Liver (tissue), 7 donors: ENCODE measurements at regions not wholly inside any gene's neighbourhood (a gene's known extent, or its start where the extent isn't known, plus 50 kb on each side); places are given as distances from the start of the nearest gene placed in this dataset.

ENCODE experiments used
- DNase-seq: peaks from one replicate; pipeline ENCODE4 v3.0.0-alpha.2; 2017; ENCODE audit warnings: low spot score
- H3K27ac ChIP-seq, 2 donors: one replicate each; pipeline ENCODE4 v1.7.0; 2013; ENCODE audit warnings: inconsistent platforms in 2 of 2, low read length in 2 of 2, control low read depth in 1 of 2, low read depth in 1 of 2, mild to moderate bottlenecking in 1 of 2
- H3K27me3 ChIP-seq, 4 donors: one replicate each; pipeline versions ENCODE4 v1.6.1 to v1.7.0; 2013; ENCODE audit warnings: low read length in 3 of 4, inconsistent platforms in 1 of 4, mild to moderate bottlenecking in 1 of 4, moderate library complexity in 1 of 4; ENCODE audit not compliant: control insufficient read depth in 4 of 4, insufficient read depth in 4 of 4
- H3K36me3 ChIP-seq, 4 donors: one replicate each; pipeline versions ENCODE4 v1.6.1 to v1.7.0; 2013; ENCODE audit warnings: low read length in 3 of 4, mild to moderate bottlenecking in 3 of 4, low read depth in 1 of 4, moderate library complexity in 1 of 4; ENCODE audit not compliant: control insufficient read depth in 4 of 4, insufficient read depth in 3 of 4
- H3K4me1 ChIP-seq, 4 donors: one replicate each; pipeline versions ENCODE4 v1.6.1 to v1.7.0; 2013; ENCODE audit warnings: low read length in 3 of 4, mild to moderate bottlenecking in 3 of 4, moderate library complexity in 1 of 4; ENCODE audit not compliant: control insufficient read depth in 4 of 4, insufficient read depth in 4 of 4
- H3K4me3 ChIP-seq, 3 donors: one replicate each; pipeline versions ENCODE4 v1.6.1 to v1.7.0; 2013; ENCODE audit warnings: low read length in 3 of 3, control low read depth in 1 of 3, low read depth in 1 of 3, mild to moderate bottlenecking in 1 of 3
- H3K9ac ChIP-seq, 2 donors: one replicate each; pipeline ENCODE4 v1.7.0; 2013; ENCODE audit warnings: low read length in 2 of 2, mild to moderate bottlenecking in 2 of 2, moderate library complexity in 2 of 2, control low read depth in 1 of 2, low read depth in 1 of 2
- H3K9me3 ChIP-seq, 4 donors: one replicate each; pipeline versions ENCODE4 v1.6.1 to v1.7.0; 2013; ENCODE audit warnings: low read length in 3 of 4; ENCODE audit not compliant: control insufficient read depth in 4 of 4
- ATF3 ChIP-seq: IDR thresholded peaks from 2 replicates; pipeline ENCODE4 v1.6.1; 2016; ENCODE audit warnings: antibody characterized with exemption
- FOXA1 ChIP-seq: IDR thresholded peaks from 2 replicates; pipeline ENCODE4 v1.6.1; 2016; ENCODE audit warnings: antibody characterized with exemption
- FOXA2 ChIP-seq: IDR thresholded peaks from 2 replicates; pipeline ENCODE4 v1.6.1; 2016; ENCODE audit warnings: antibody characterized with exemption
- HNF4G ChIP-seq: IDR thresholded peaks from 2 replicates; pipeline ENCODE4 v1.6.1; 2016; ENCODE audit warnings: antibody characterized with exemption
- JUND ChIP-seq, 2 donors: IDR thresholded peaks; 2 replicates each; pipeline ENCODE4 v1.6.1; 2016; ENCODE audit warnings: antibody characterized with exemption in 2 of 2
- MAX ChIP-seq: IDR thresholded peaks from 2 replicates; pipeline ENCODE4 v1.6.1; 2016; ENCODE audit warnings: antibody characterized with exemption
- NR2F2 ChIP-seq: IDR thresholded peaks from 2 replicates; pipeline ENCODE4 v1.6.1; 2016; ENCODE audit warnings: antibody characterized with exemption
- RAD21 ChIP-seq, 2 donors: IDR thresholded peaks; 2 replicates each; pipeline ENCODE4 v1.6.1; 2016; ENCODE audit warnings: antibody characterized with exemption in 2 of 2, mild to moderate bottlenecking in 2 of 2
- RXRA ChIP-seq, 2 donors: IDR thresholded peaks; 2 replicates each; pipeline ENCODE4 v1.6.1; 2017 to 2018; ENCODE audit warnings: antibody characterized with exemption in 2 of 2, mild to moderate bottlenecking in 1 of 2
- YY1 ChIP-seq: IDR thresholded peaks from 2 replicates; pipeline ENCODE4 v1.6.1; 2016; ENCODE audit warnings: antibody characterized with exemption, mild to moderate bottlenecking
- ZBTB33 ChIP-seq: IDR thresholded peaks from 2 replicates; pipeline ENCODE4 v1.6.1; 2016; ENCODE audit warnings: antibody characterized with exemption
- WGBS: extraction: QIAGEN DNeasy Blood & Tissue Kit; methylation state at CpG from one replicate; pipeline ENCODE4 v1.1.7; 2013; 5-methylcytosine and 5-hydroxymethylcytosine counted together
- TF ChIP-seq, protein P1 (sequence below): IDR thresholded peaks from 2 replicates; pipeline ENCODE4 v1.6.1; 2016; ENCODE audit warnings: antibody characterized with exemption, mild to moderate bottlenecking
- donor health status: healthy.
- donor health status: healthy.
- donor health status: healthy.
- donor health status: healthy.

DNA sequence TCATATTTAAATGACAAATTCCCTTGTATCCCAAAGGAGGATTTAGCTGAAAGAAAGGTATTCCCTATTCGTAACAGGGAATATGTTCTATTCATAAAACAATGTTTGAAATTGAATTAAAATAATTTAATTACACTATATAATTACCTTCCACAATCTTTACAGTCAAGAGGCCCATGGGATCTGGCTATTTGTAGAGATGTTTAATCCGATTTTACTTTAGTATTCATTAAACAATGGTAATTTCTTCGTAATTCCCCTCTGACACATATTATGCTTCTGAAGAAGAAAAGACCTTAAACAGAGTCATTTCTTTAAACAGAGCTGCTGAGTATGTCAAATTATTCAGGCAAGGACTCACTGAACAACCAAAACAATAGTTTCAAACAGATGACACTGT lies 98.8 kb downstream of the MAGEC1 start:
- H3K9me3 ChIP-seq: no peaks in the 10 kb centered on the region
- WGBS: 72% methylated on average over 3 of the region's 3 CpGs

GRCh38 chrX:142001934-142002333 lies 98.2 kb downstream of the MAGEC1 start:
- no peaks in the 10 kb centered on the region for H3K27me3 ChIP-seq
- no peaks in the 10 kb centered on the region for H3K36me3 ChIP-seq
- H3K9me3 ChIP-seq: no peaks in the 10 kb centered on the region
- H3K9ac ChIP-seq: no peak overlapping the region
- H3K4me3 ChIP-seq: no peak overlapping the region
- WGBS: 50% methylated on average over 1 of the region's 1 CpG
- H3K27ac ChIP-seq: no peak overlapping the region
- no peaks in the 10 kb centered on the region for H3K4me1 ChIP-seq
- DNase-seq: no peak
- TF ChIP-seq NR2F2 (no peak), FOXA1 (no peak), JUND (IDR thresholded peaks at IDR 0.05) (no peak), ATF3 (no peak), RXRA (IDR thresholded peaks at IDR 0.05) (no peak), RAD21 (IDR thresholded peaks at IDR 0.05) (no peak), MAX (no peak), HNF4G (no peak), YY1 (no peak)
- TF ChIP-seq, protein P1, sequence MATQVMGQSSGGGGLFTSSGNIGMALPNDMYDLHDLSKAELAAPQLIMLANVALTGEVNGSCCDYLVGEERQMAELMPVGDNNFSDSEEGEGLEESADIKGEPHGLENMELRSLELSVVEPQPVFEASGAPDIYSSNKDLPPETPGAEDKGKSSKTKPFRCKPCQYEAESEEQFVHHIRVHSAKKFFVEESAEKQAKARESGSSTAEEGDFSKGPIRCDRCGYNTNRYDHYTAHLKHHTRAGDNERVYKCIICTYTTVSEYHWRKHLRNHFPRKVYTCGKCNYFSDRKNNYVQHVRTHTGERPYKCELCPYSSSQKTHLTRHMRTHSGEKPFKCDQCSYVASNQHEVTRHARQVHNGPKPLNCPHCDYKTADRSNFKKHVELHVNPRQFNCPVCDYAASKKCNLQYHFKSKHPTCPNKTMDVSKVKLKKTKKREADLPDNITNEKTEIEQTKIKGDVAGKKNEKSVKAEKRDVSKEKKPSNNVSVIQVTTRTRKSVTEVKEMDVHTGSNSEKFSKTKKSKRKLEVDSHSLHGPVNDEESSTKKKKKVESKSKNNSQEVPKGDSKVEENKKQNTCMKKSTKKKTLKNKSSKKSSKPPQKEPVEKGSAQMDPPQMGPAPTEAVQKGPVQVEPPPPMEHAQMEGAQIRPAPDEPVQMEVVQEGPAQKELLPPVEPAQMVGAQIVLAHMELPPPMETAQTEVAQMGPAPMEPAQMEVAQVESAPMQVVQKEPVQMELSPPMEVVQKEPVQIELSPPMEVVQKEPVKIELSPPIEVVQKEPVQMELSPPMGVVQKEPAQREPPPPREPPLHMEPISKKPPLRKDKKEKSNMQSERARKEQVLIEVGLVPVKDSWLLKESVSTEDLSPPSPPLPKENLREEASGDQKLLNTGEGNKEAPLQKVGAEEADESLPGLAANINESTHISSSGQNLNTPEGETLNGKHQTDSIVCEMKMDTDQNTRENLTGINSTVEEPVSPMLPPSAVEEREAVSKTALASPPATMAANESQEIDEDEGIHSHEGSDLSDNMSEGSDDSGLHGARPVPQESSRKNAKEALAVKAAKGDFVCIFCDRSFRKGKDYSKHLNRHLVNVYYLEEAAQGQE: no peak

More for the DNA sequence above, 98.8 kb downstream of the MAGEC1 start:
- no peaks in the 10 kb centered on the region for H3K27me3 ChIP-seq
- H3K36me3 ChIP-seq: no peaks in the 10 kb centered on the region
- no peak overlapping the region for H3K27ac ChIP-seq
- no peak overlapping the region for H3K4me3 ChIP-seq
- no peak for TF ChIP-seq HNF4G
- TF ChIP-seq YY1: no peak
- TF ChIP-seq FOXA2: no peak
- TF ChIP-seq NR2F2: no peak
- TF ChIP-seq JUND (IDR thresholded peaks at IDR 0.05): no peak
- TF ChIP-seq MAX: no peak
- no peak for TF ChIP-seq ZBTB33
- TF ChIP-seq ATF3: no peak
- TF ChIP-seq, protein P1: no peak
- no peak for DNase-seq
- H3K4me1 ChIP-seq: no peaks in the 10 kb centered on the region
- H3K9ac ChIP-seq: no peak overlapping the region
